RWPE2 (cell line): ENCODE measurements at regions not wholly inside any gene's neighbourhood (a gene's known extent, or its start where the extent isn't known, plus 50 kb on each side); places are given as distances from the start of the nearest gene placed in this dataset.

Source experiments
- ATAC-seq: fragments of 200-7000 bp; cut with Tn5 transposase; 3 replicates; pipeline ENCODE4 v1.9.1; 2021; ENCODE audit warnings: low read depth
- DNase-seq: peaks from one replicate; pipeline ENCODE4 v3.0.0-alpha.2; 2020; ENCODE audit warnings: low spot score
- H3K27ac ChIP-seq: fragments of 450-650 bp; 2 replicates; pipeline ENCODE4 v1.5.1; 2017; ENCODE audit warnings: mild to moderate bottlenecking; ENCODE audit not compliant: poor library complexity, severe bottlenecking
- H3K27me3 ChIP-seq: fragments of 250-450 bp; sonication (Bioruptor Pico); 2 replicates; pipeline ENCODE4 v1.5.1; 2021; ENCODE audit warnings: mild to moderate bottlenecking, moderate library complexity; ENCODE audit not compliant: insufficient read depth, poor library complexity, severe bottlenecking
- H3K36me3 ChIP-seq: fragments of 250-450 bp; sonication (Bioruptor Pico); 2 replicates; pipeline ENCODE4 v1.5.1; 2020; ENCODE audit warnings: low read depth, mild to moderate bottlenecking, moderate library complexity
- H3K4me1 ChIP-seq: fragments of 250-450 bp; sonication (Bioruptor Pico); 2 replicates; pipeline ENCODE4 v1.5.1; 2021; ENCODE audit warnings: mild to moderate bottlenecking, moderate library complexity; ENCODE audit not compliant: insufficient read depth, poor library complexity, severe bottlenecking
- H3K4me3 ChIP-seq: fragments of 250-450 bp; sonication (Bioruptor Pico); 2 replicates; pipeline ENCODE4 v1.5.1; 2021; ENCODE audit warnings: mild to moderate bottlenecking, moderate library complexity; ENCODE audit not compliant: severe bottlenecking
- H3K9me3 ChIP-seq: fragments of 250-450 bp; sonication (Bioruptor Pico); 2 replicates; pipeline ENCODE4 v1.5.1; 2021; ENCODE audit warnings: mild to moderate bottlenecking, moderate library complexity; ENCODE audit not compliant: severe bottlenecking
- TF ChIP-seq, protein P1 (sequence below): fragments of 450-650 bp; IDR thresholded peaks from one replicate; pipeline ENCODE4 v1.5.1; 2017; ENCODE audit warnings: mild to moderate bottlenecking, moderate library complexity; ENCODE audit not compliant: poor library complexity, severe bottlenecking

DNA sequence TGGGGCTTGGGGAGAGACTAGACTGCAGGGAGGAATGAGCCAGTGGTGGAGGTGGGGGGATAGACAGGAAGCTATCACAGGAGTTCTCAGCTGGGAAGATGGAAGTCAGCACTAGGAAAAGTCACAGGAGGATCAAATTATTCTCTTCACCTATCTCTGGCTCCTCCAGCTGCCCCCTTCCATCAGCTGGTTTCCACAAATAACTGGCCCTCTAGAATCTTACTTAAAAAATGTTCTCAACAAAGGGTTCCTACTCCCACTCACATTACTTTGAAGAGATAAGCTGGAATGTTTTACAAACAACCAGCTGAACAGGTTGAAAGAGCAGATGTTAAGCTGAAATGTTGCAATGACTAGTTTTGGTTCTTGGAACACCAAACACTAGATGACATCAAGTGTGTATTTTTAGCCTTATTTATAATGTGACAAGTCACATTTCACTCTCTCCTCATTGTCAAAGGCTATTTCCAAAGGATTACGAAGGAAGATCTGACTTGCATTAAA is 102.7 kb upstream of the AADACL2 start:
- no peak for DNase-seq
- Histone ChIP-seq H3K4me3 (no peak overlapping the region), H3K27ac (no peak overlapping the region), H3K4me1 (no peaks in the 10 kb centered on the region), H3K9me3 (no peaks in the 10 kb centered on the region), H3K27me3 (no peaks in the 10 kb centered on the region), H3K36me3 (no peaks in the 10 kb centered on the region)
- ATAC-seq, result no peak
- TF ChIP-seq, protein P1, sequence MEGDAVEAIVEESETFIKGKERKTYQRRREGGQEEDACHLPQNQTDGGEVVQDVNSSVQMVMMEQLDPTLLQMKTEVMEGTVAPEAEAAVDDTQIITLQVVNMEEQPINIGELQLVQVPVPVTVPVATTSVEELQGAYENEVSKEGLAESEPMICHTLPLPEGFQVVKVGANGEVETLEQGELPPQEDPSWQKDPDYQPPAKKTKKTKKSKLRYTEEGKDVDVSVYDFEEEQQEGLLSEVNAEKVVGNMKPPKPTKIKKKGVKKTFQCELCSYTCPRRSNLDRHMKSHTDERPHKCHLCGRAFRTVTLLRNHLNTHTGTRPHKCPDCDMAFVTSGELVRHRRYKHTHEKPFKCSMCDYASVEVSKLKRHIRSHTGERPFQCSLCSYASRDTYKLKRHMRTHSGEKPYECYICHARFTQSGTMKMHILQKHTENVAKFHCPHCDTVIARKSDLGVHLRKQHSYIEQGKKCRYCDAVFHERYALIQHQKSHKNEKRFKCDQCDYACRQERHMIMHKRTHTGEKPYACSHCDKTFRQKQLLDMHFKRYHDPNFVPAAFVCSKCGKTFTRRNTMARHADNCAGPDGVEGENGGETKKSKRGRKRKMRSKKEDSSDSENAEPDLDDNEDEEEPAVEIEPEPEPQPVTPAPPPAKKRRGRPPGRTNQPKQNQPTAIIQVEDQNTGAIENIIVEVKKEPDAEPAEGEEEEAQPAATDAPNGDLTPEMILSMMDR, result no peak

DNA sequence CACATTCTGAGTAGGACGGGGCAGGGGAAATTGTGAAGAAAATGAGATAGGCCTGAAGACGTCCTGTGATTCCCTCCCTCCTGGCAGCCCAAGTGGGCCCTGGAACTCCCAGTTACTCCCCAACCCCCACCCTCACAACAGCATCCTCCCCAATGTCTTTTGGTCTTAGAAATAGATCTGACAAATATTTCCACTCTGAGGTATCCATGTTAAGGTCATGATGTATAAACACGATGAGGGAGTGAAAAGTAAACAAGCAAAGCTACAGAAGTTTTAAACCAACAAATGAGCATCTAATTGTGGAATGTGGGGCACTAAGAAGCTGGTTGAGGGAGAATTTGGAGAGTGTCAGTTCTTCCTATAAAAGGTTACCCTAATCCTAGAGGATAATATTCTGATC is 103.7 kb upstream of the AADACL2 start:
- no peaks in the 10 kb centered on the region for H3K27me3 ChIP-seq
- ATAC-seq, result no peak

DNA sequence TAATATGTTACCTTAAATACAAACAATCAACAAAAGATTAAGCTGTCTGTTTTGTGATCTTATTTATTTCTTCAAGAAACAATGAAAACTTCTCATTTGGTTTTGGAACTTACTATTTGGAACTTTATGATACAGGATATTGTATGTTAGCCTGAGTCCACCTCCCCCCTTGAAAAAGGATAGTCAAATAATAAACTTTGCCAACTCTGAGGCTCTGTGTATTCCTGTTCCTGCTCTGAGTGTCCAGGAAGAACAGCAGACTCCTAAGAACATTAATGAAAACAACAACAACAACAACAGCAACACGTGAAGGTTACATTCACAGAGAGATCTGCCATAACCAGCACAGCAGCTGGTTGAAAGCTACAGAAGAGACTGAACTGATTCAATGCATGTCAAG is 108.1 kb upstream of the AADACL2 start:
- no peaks in the 10 kb centered on the region for H3K9me3 ChIP-seq
- ATAC-seq (no peak), DNase-seq (no peak)
- H3K27ac ChIP-seq, result no peak overlapping the region
- H3K36me3 ChIP-seq, result no peaks in the 10 kb centered on the region
- TF ChIP-seq, protein P1, result no peak
- H3K4me1 ChIP-seq, result no peaks in the 10 kb centered on the region
- no peak overlapping the region for H3K4me3 ChIP-seq
- no peaks in the 10 kb centered on the region for H3K27me3 ChIP-seq

More for the DNA sequence above, 103.7 kb upstream of the AADACL2 start:
- no peak for DNase-seq
- TF ChIP-seq, protein P1, result no peak
- H3K27ac ChIP-seq, result no peak overlapping the region
- no peaks in the 10 kb centered on the region for H3K36me3 ChIP-seq
- H3K4me3 ChIP-seq, result no peak overlapping the region
- no peaks in the 10 kb centered on the region for H3K4me1 ChIP-seq
- no peaks in the 10 kb centered on the region for H3K9me3 ChIP-seq

DNA sequence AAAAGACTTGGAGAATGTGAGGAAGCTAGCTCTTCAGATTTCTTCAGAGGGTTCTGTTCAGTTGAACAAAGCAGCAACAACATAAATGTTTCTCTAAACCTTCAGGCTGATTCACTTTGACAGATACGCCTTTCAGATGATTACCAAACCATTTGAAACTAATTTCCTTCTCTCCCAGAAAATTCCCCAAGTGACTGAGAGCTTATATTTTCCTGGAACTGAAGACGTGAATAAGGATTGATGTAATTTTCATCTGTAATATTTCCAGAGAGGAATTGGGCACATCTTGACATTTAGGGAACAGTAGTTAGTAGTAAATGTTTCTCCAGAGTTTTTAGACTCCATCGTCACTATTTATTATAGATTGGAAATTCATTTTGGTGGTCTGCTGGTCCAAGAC is 108.6 kb upstream of the AADACL2 start:
- TF ChIP-seq, protein P1, result no peak
- no peak for ATAC-seq

DNA sequence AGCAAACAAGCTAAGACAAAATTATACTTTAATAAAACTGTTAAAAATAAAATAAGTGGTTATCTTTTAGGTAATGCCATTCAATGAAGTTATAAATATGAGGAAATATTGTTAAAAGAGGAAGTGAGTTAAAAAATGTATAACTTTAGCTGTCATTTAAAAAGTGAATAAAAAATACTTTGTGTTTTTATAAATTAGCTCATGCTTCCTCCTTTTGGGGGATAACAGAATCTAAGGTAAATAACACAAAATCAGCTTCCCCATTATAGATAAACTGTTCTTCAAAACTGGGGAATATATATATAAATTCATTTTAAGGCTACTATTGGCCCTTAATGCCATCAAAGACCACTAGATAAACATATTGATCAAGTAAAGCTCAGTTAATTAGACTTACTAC is 113.7 kb upstream of the AADACL2 start:
- DNase-seq (no peak), ATAC-seq (no peak)
- H3K9me3 ChIP-seq, result no peaks in the 10 kb centered on the region
- H3K36me3 ChIP-seq, result no peaks in the 10 kb centered on the region
- H3K27me3 ChIP-seq, result no peaks in the 10 kb centered on the region
- H3K27ac ChIP-seq, result no peak overlapping the region
- H3K4me3 ChIP-seq, result no peak overlapping the region
- TF ChIP-seq, protein P1, result no peak
- no peaks in the 10 kb centered on the region for H3K4me1 ChIP-seq

More for the DNA sequence above, 108.6 kb upstream of the AADACL2 start:
- no peak for DNase-seq
- Histone ChIP-seq H3K36me3 (no peaks in the 10 kb centered on the region), H3K27me3 (no peaks in the 10 kb centered on the region), H3K9me3 (no peaks in the 10 kb centered on the region), H3K4me3 (no peak overlapping the region), H3K4me1 (no peaks in the 10 kb centered on the region), H3K27ac (no peak overlapping the region)
